Karpas-422 (cell line): ENCODE measurements at regions not wholly inside any gene's neighbourhood (a gene's known extent, or its start where the extent isn't known, plus 50 kb on each side); places are given as distances from the start of the nearest gene placed in this dataset.

Experiments
- DNase-seq: peaks from one replicate; pipeline ENCODE4 v3.0.0-alpha.2; 2015
- H2AFZ ChIP-seq: fragments of 200-600 bp; sonication (generic); 2 replicates; pipeline ENCODE4 v1.6.1; 2014; ENCODE audit warnings: antibody characterized with exemption, low read length, mixed read lengths
- H3K27ac ChIP-seq: fragments of 200-600 bp; sonication (generic); 2 replicates; pipeline ENCODE4 v1.5.1; 2014; ENCODE audit warnings: mild to moderate bottlenecking, low read length, moderate library complexity
- H3K27me3 ChIP-seq: fragments of 200-600 bp; sonication (generic); 2 replicates; pipeline ENCODE4 v1.6.1; 2014; ENCODE audit warnings: low read length, mixed read lengths
- H3K36me3 ChIP-seq: fragments of 200-600 bp; sonication (generic); 2 replicates; pipeline ENCODE4 v1.6.1; 2014; ENCODE audit warnings: low read length, mixed read lengths; ENCODE audit not compliant: insufficient read depth
- H3K4me1 ChIP-seq: fragments of 200-600 bp; sonication (generic); 2 replicates; pipeline ENCODE4 v1.6.1; 2014; ENCODE audit warnings: mild to moderate bottlenecking, low read length, mixed read lengths
- H3K4me2 ChIP-seq: fragments of 200-600 bp; sonication (generic); 2 replicates; pipeline ENCODE4 v1.6.1; 2014; ENCODE audit warnings: low read length, low read depth, mild to moderate bottlenecking; ENCODE audit not compliant: poor library complexity, severe bottlenecking
- H3K4me3 ChIP-seq: fragments of 200-600 bp; sonication (generic); 2 replicates; pipeline ENCODE4 v1.5.1; 2014; ENCODE audit warnings: mild to moderate bottlenecking, antibody characterized with exemption, low read length, mixed read lengths
- H3K79me2 ChIP-seq: fragments of 200-600 bp; sonication (generic); 2 replicates; pipeline ENCODE4 v1.6.1; 2014; ENCODE audit warnings: mild to moderate bottlenecking, low read length, mixed read lengths
- H3K9ac ChIP-seq: fragments of 200-600 bp; sonication (generic); 2 replicates; pipeline ENCODE4 v1.6.0; 2014; ENCODE audit warnings: low read length
- H3K9me2 ChIP-seq: fragments of 200-600 bp; sonication (generic), shearing (Covaris generic); replicated peaks from 2 replicates; pipeline ENCODE4 v1.6.0; 2014; ENCODE audit warnings: mild to moderate bottlenecking, low read length, moderate library complexity; ENCODE audit not compliant: insufficient read depth
- H3K9me3 ChIP-seq: fragments of 300-700, 200-600 bp; sonication (generic); 2 replicates; pipeline ENCODE4 v1.6.1; 2014; ENCODE audit warnings: low read length, mixed read lengths
- H4K20me1 ChIP-seq: fragments of 200-600 bp; sonication (generic); 2 replicates; pipeline ENCODE4 v1.6.1; 2014; ENCODE audit warnings: mild to moderate bottlenecking, antibody characterized with exemption, low read length, low read depth; ENCODE audit not compliant: insufficient read depth

DNA sequence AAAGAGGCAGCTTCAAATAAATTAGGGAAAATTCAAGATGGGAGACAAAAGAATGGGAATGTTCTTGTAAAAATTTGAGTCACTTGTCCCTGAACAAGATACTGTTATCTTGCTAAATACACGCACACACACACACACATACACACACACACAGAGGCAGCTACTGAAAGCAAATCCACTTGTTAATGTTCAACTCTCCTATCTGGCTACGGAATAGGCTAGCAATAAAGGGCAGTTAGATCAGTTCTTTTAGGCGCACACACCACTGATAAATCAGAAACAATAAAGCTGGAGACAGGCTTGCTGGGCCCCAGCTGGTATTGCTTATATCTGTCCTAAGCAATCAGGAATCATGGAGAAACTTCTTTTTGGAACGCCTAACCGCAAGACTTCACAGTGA, 461.6 kb downstream of the BCL11A start:
- no peaks in the 10 kb centered on the region for H3K36me3 ChIP-seq

DNA sequence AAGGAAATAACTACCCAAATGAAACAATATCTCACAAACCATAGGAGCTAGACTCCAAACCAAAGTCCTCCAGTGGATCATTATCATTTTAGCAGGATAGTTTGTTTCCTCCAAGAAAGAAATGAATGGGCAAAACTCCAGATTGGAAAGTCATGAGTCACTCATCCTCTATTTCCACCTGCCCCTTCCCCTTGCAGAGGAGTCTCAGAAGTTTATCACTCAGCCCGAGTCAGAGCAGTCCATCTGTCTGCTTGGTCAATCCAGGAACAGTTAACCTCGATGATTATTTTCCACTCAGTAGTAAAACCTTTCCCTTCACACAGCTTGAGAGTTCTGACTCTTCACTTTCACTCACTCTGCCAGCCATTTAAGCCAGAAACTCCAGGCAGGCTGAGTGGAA, 462.2 kb downstream of the BCL11A start:
- H2AFZ ChIP-seq, result no peak overlapping the region
- H3K9me3 ChIP-seq, result no peaks in the 10 kb centered on the region
- H4K20me1 ChIP-seq, result no peaks in the 10 kb centered on the region
- no peak overlapping the region for H3K9ac ChIP-seq
- no peaks in the 10 kb centered on the region for H3K79me2 ChIP-seq
- H3K4me3 ChIP-seq, result no peak overlapping the region
- no peaks in the 10 kb centered on the region for H3K36me3 ChIP-seq
- DNase-seq, result no peak
- H3K27me3 ChIP-seq, result no peaks in the 10 kb centered on the region; the same call in 1 of the 2 replicates
- H3K4me2 ChIP-seq, result no peak overlapping the region
- no peaks in the 10 kb centered on the region for H3K9me2 ChIP-seq
- no peak overlapping the region for H3K27ac ChIP-seq
- no peaks in the 10 kb centered on the region for H3K4me1 ChIP-seq

More for the DNA sequence above, 461.6 kb downstream of the BCL11A start:
- DNase-seq, result no peak
- H3K9me3 ChIP-seq, result no peaks in the 10 kb centered on the region
- H4K20me1 ChIP-seq, result no peaks in the 10 kb centered on the region
- H3K4me3 ChIP-seq, result no peak overlapping the region
- H3K4me1 ChIP-seq, result no peaks in the 10 kb centered on the region
- H3K79me2 ChIP-seq, result no peaks in the 10 kb centered on the region
- no peaks in the 10 kb centered on the region for H3K9me2 ChIP-seq
- no peak overlapping the region for H3K27ac ChIP-seq
- no peak overlapping the region for H3K4me2 ChIP-seq
- H3K9ac ChIP-seq, result no peak overlapping the region
- H3K27me3 ChIP-seq, result no peaks in the 10 kb centered on the region; the same call in 1 of the 2 replicates
- H2AFZ ChIP-seq, result no peak overlapping the region

DNA sequence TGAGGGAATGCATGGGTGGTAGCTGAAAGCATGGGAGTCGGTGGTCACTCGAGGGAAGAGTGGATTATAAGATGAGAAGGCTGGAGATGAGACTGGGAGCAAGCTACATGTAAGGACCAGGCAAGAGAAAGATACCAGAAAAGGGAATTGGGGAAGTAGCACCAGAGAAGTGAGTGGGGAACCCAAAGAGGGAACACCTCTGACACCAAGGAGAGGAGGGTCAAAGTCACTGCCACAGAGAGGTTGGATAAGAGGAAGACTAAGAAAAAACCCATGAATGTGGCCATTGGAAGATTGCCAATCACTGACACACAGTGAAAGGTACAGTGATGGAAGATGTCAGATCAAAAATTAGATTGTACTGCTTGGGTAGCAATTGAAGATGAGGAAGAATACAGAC, 473.9 kb downstream of the BCL11A start:
- Histone ChIP-seq H3K9me3 (no peaks in the 10 kb centered on the region), H3K27me3 (no peaks in the 10 kb centered on the region), H3K9ac (no peak overlapping the region), H3K9me2 (no peaks in the 10 kb centered on the region), H3K36me3 (no peaks in the 10 kb centered on the region), H3K27ac (no peak overlapping the region), H3K4me2 (no peak overlapping the region), H3K4me1 (no peaks in the 10 kb centered on the region), H4K20me1 (no peaks in the 10 kb centered on the region), H2AFZ (no peak overlapping the region), H3K79me2 (no peaks in the 10 kb centered on the region), H3K4me3 (no peak overlapping the region)
- no peak for DNase-seq

DNA sequence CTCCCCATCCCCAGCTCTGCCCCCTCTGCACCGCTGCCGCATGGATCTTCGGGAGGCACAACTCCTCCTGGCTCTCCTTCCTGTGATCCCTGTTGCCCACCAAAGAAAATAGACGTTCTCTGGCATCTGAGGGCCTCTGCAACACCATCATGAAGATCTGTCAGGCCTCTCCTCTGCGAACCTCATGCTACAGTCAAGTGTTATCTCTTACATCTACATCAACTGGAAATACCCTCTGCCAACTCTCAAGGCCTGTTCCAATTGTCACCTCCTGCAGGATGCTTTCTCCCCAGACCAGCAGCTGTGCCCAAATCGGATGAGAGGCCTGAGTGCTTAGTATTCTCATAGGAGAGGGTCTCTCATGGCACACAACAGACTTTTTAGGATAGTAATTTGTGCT, 478.4 kb downstream of the BCL11A start:
- H3K9me2 ChIP-seq, result no peaks in the 10 kb centered on the region
- H3K27ac ChIP-seq, result no peak overlapping the region
- no peak overlapping the region for H3K4me2 ChIP-seq
- no peaks in the 10 kb centered on the region for H4K20me1 ChIP-seq
- H3K9ac ChIP-seq, result no peak overlapping the region
- H3K9me3 ChIP-seq, result no peaks in the 10 kb centered on the region
- no peaks in the 10 kb centered on the region for H3K27me3 ChIP-seq
- H2AFZ ChIP-seq, result no peak overlapping the region
- no peak overlapping the region for H3K4me3 ChIP-seq
- H3K36me3 ChIP-seq, result no peaks in the 10 kb centered on the region
- no peak for DNase-seq
- no peaks in the 10 kb centered on the region for H3K79me2 ChIP-seq
- no peaks in the 10 kb centered on the region for H3K4me1 ChIP-seq

DNA sequence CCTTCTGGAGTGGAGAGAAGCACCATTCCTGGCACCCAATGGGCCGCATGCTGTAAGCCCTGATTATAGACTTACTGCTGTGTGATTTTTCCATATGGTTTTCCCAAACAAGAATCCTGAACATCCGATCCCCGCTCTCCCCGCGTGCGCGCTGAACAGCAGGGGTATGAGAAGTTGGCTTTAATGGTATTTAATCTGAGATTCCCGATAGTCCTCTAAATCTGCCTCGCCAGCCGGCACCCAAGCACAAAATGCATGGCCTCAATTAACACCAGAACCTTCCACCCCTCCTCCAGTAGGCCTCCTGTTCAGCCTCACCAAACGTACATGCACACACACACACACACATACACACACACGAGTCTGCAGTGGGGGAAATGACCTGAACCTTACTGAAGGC, 480.3 kb downstream of the BCL11A start:
- H3K27ac ChIP-seq, result no peak overlapping the region
- no peak overlapping the region for H2AFZ ChIP-seq
- no peaks in the 10 kb centered on the region for H3K36me3 ChIP-seq
- H3K9me2 ChIP-seq, result no peaks in the 10 kb centered on the region
- no peaks in the 10 kb centered on the region for H3K4me1 ChIP-seq
- no peak overlapping the region for H3K9ac ChIP-seq
- H3K4me3 ChIP-seq, result no peak overlapping the region
- no peaks in the 10 kb centered on the region for H3K79me2 ChIP-seq
- no peaks in the 10 kb centered on the region for H3K9me3 ChIP-seq
- H4K20me1 ChIP-seq, result no peaks in the 10 kb centered on the region
- no peaks in the 10 kb centered on the region for H3K27me3 ChIP-seq
- DNase-seq, result no peak
- H3K4me2 ChIP-seq, result no peak overlapping the region

DNA sequence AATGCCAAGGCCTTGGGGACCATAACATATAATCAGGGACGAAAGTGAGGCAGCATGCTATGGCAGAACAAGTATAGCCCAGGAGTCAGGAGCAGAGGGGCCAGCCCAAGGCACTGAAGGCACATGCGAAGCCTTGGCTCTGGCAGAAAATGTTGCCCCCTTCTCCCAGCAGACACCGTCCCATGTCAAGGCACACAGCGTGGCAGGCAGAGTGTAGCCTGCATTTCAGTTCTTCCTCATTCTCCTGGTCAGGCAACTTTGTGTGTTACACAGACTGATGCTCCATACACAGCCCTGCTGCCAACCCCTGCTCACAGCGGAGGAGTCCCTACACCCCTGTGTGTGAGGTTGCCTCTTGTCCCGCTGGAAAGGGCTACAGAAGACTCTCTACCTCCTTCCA, 480.8 kb downstream of the BCL11A start:
- no peak overlapping the region for H3K27ac ChIP-seq
- no peaks in the 10 kb centered on the region for H3K9me2 ChIP-seq
- no peaks in the 10 kb centered on the region for H3K79me2 ChIP-seq
- H3K27me3 ChIP-seq, result no peaks in the 10 kb centered on the region
- no peaks in the 10 kb centered on the region for H3K9me3 ChIP-seq
- H3K4me1 ChIP-seq, result no peaks in the 10 kb centered on the region
- no peak overlapping the region for H3K4me3 ChIP-seq
- H4K20me1 ChIP-seq, result no peaks in the 10 kb centered on the region
- H3K9ac ChIP-seq, result no peak overlapping the region
- no peak for DNase-seq
- H2AFZ ChIP-seq, result no peak overlapping the region
- H3K4me2 ChIP-seq, result no peak overlapping the region
- H3K36me3 ChIP-seq, result no peaks in the 10 kb centered on the region

DNA sequence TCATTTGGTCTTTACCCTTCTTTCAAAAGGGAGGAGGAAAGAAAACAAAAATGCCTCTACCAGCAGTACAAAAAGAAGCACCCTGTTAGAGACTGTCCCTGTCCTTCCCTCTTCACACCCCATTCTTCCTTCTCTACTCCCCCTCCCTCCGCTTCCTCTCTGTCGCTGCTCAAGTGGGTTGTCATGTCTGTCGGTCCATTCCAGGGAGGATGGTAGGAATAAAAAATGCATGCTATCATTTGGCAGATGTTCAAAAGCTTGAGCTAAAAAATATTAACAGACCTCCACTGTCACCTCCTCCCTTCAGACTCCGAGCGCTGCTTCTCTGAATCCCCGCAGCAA, 482.0 kb downstream of the BCL11A start:
- H2AFZ ChIP-seq, result no peak overlapping the region
- no peak overlapping the region for H3K9ac ChIP-seq
- no peaks in the 10 kb centered on the region for H3K4me1 ChIP-seq
- no peaks in the 10 kb centered on the region for H3K79me2 ChIP-seq
- H3K36me3 ChIP-seq, result no peaks in the 10 kb centered on the region
- no peak overlapping the region for H3K4me2 ChIP-seq
- no peak overlapping the region for H3K27ac ChIP-seq
- DNase-seq, result no peak
- H3K9me3 ChIP-seq, result no peaks in the 10 kb centered on the region
- H3K4me3 ChIP-seq, result no peak overlapping the region
- no peaks in the 10 kb centered on the region for H3K9me2 ChIP-seq
- H3K27me3 ChIP-seq, result no peaks in the 10 kb centered on the region
- no peaks in the 10 kb centered on the region for H4K20me1 ChIP-seq

DNA sequence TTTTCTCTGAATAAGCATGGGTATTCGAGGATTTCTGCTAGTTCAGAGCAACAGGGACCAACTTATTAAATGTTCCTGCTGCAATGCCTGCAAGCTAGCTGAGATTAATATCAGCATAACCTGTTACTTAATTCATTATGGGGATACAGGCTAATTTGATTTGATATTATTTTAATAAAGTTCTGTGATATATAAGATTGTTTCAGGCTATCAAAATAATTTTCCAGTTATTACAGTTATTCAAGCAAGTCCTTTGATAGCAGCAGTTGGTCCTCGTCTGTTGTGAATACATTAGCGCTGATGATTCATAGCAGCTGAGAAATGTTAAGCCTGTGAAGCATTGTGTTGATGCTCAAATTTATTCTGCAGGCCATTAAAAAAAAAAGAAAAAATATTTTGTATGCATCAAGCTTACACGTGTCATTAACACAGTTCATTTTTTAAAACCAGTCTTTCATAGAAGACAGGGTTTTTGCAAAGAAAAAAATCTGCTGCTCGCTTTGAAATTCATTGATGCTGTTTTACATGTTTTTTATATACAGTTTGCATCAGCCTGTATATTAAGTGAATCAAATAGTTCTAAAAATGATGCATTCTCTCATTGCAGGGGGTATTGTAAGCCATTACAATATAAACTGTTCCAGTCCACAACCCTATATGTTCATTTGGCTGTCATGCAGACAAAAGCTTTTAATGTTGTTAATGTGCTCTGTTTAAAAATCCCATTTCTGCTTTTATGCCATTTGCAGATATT, 482.5 kb downstream of the BCL11A start:
- H3K4me3 ChIP-seq, result no peak overlapping the region
- H3K27me3 ChIP-seq, result no peaks in the 10 kb centered on the region
- no peak overlapping the region for H2AFZ ChIP-seq
- H3K27ac ChIP-seq, result no peak overlapping the region
- H3K79me2 ChIP-seq, result no peaks in the 10 kb centered on the region
- no peak overlapping the region for H3K9ac ChIP-seq
- no peaks in the 10 kb centered on the region for H3K9me2 ChIP-seq
- no peaks in the 10 kb centered on the region for H4K20me1 ChIP-seq
- H3K4me1 ChIP-seq, result no peaks in the 10 kb centered on the region
- H3K4me2 ChIP-seq, result no peak overlapping the region
- no peaks in the 10 kb centered on the region for H3K36me3 ChIP-seq
- DNase-seq, result no peak
- H3K9me3 ChIP-seq, result no peaks in the 10 kb centered on the region
